Duodenal mucosa (tissue), 2 donors: ENCODE measurements at regions not wholly inside any gene's neighbourhood (a gene's known extent, or its start where the extent isn't known, plus 50 kb on each side); places are given as distances from the start of the nearest gene placed in this dataset.

Experiments used
- H3K27ac ChIP-seq: one replicate; pipeline ENCODE4 v1.7.0; 2013; ENCODE audit warnings: low read depth, low read length
- H3K27me3 ChIP-seq, 2 donors: one replicate each; pipeline ENCODE4 v1.7.0; 2013; ENCODE audit warnings: low read length in 2 of 2, control low read depth in 1 of 2; ENCODE audit not compliant: insufficient read depth in 2 of 2, control insufficient read depth in 1 of 2
- H3K36me3 ChIP-seq, 2 donors: one replicate each; pipeline ENCODE4 v1.7.0; 2013; ENCODE audit warnings: low read length in 2 of 2, control low read depth in 1 of 2; ENCODE audit not compliant: insufficient read depth in 2 of 2, control insufficient read depth in 1 of 2
- H3K4me1 ChIP-seq, 2 donors: one replicate each; pipeline ENCODE4 v1.7.0; 2013; ENCODE audit warnings: low read length in 2 of 2, control low read depth in 1 of 2; ENCODE audit not compliant: insufficient read depth in 2 of 2, control insufficient read depth in 1 of 2
- H3K4me3 ChIP-seq, 2 donors: one replicate each; pipeline ENCODE4 v1.7.0; 2013; ENCODE audit warnings: low read length in 2 of 2, low read depth in 1 of 2
- H3K9ac ChIP-seq, 2 donors: one replicate each; pipeline ENCODE4 v1.7.0; 2013; ENCODE audit warnings: low read length in 2 of 2, low read depth in 1 of 2
- H3K9me3 ChIP-seq, 2 donors: one replicate each; pipeline ENCODE4 v1.7.0; 2013; ENCODE audit warnings: low read length in 2 of 2, control low read depth in 1 of 2; ENCODE audit not compliant: control insufficient read depth in 1 of 2

DNA sequence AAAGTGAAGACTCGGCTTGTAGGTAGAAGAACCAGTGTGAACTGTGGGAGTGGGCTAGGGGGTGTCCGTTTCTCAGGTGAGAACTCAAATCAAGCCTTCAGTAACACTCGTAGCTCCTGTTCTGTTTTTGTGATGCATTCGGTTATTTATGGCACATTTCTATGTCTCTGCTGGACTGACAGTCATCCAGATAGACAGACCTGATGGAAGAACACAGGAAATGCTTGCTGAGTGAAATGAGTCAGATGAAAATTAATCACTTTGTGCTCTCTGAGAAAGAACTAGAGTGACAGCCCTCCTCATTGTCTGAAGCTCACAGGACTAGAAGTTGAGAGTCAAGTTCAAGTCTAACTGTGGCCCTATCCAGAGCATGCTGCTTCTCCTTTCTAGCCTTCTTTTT lies 360.1 kb upstream of the PLXNA2 start:
- H3K9ac ChIP-seq: no peak overlapping the region
- H3K4me1 ChIP-seq: no peaks in the 10 kb centered on the region
- no peaks in the 10 kb centered on the region for H3K36me3 ChIP-seq
- H3K27ac ChIP-seq: no peak overlapping the region
- no peaks in the 10 kb centered on the region for H3K27me3 ChIP-seq
- H3K9me3 ChIP-seq: no peaks in the 10 kb centered on the region
- H3K4me3 ChIP-seq: no peak overlapping the region

DNA sequence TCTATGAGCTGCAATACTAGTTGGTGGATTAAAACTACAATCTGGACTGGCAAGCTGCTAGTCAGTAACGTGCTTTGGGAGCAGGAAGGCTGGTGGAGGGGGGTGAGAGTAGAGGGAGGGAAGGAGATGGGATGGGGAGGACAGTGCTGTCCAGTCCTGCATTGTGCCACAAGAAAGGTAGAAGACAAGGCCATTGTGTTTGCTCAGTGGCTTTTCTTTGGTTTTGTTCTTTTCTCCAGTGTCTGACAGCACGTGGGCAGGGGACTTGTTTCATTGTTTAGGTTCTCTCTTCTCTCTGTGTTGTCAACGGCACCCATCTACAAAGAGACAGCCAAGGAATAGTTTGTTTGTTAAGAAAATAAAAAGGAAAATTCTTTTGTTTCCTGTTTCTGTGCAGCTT lies 362.8 kb upstream of the PLXNA2 start:
- no peak overlapping the region for H3K9ac ChIP-seq
- H3K4me1 ChIP-seq: no peaks in the 10 kb centered on the region
- no peaks in the 10 kb centered on the region for H3K27me3 ChIP-seq
- no peaks in the 10 kb centered on the region for H3K9me3 ChIP-seq
- no peak overlapping the region for H3K27ac ChIP-seq
- H3K4me3 ChIP-seq: no peak overlapping the region
- no peaks in the 10 kb centered on the region for H3K36me3 ChIP-seq

DNA sequence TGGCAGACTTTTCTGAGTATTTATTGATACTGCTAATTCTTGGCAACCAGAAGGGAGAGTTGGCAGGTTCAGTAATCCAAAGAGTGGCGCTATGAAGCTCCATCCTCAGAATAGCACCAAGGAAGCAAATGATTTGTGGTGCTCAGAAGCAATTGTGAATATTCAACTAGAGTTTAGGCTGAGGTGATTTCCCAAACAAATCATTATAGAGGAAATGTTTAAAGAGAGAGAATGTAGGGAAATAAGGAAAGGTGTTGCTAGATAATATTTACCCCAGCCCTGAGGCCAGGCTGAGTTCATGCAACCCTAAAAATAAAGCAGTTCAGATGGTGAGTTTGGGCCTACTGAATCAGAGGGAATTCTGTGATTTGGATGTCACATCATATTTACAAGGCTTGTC lies 363.4 kb upstream of the PLXNA2 start:
- Histone ChIP-seq H3K9me3 (no peaks in the 10 kb centered on the region), H3K4me3 (no peak overlapping the region), H3K36me3 (no peaks in the 10 kb centered on the region), H3K27ac (no peak overlapping the region), H3K4me1 (no peaks in the 10 kb centered on the region), H3K27me3 (no peaks in the 10 kb centered on the region), H3K9ac (no peak overlapping the region)

DNA sequence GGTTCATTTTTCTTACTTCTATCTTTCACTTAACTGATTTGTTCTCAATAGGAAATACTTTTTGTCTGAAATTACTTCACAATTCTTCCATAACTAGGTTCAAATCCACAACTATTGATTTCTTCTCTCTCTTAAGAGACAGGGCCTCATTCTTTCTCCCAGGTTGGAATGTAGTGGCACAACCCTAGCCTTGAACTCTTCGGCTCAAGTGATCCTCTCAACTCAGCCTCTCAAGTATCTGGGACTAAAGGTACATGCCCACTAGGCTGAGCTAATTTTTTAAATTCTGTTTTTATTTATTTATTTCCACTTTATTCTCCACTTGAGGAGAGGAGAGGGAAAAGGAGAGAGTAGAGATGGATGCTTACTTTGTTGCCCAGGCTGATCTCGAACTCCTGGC lies 370.4 kb upstream of the PLXNA2 start:
- no peaks in the 10 kb centered on the region for H3K4me1 ChIP-seq
- H3K27ac ChIP-seq: no peak overlapping the region
- no peak overlapping the region for H3K9ac ChIP-seq
- no peaks in the 10 kb centered on the region for H3K27me3 ChIP-seq
- no peak overlapping the region for H3K4me3 ChIP-seq
- no peaks in the 10 kb centered on the region for H3K36me3 ChIP-seq
- no peaks in the 10 kb centered on the region for H3K9me3 ChIP-seq

DNA sequence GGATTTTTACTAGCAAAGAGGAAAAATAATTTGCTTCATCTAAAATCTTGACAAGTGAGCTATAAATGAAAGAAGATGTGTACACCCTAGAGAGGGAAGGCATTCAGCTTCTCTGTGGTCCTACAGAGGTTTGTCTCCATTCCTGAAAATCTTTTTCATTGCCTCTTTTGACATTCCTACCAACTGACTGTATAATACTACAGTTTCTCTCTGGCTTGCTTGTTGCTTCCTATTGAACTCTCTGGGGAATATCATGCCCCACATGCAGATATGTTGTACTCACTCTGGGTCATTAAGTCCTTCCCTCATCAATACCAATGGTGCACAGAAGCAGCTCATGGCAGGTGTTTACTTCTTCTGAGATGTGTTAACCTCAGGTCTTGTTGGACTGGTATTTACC lies 371.2 kb upstream of the PLXNA2 start:
- no peaks in the 10 kb centered on the region for H3K36me3 ChIP-seq
- no peak overlapping the region for H3K27ac ChIP-seq
- H3K4me3 ChIP-seq: no peak overlapping the region
- no peaks in the 10 kb centered on the region for H3K4me1 ChIP-seq
- H3K27me3 ChIP-seq: no peaks in the 10 kb centered on the region
- H3K9ac ChIP-seq: no peak overlapping the region
- no peaks in the 10 kb centered on the region for H3K9me3 ChIP-seq

DNA sequence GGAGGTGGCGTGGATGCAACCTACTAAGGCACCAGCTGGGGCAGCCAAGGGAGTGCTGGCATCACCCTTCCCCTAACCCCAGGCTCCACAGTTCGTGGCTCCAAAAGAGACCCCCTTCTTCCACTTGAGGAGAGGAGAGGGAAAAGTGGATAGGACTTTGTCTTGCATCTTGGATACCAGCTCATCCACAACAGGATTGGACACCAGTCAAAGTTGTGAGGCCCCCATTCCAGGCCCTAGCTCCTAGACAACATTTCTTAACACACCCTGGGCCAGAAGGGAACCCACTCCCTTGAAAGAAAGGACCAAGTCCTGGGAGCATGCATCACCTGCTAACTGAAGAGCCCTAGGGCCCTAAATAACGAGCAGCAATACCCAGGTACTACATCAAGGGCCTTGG lies 372.6 kb upstream of the PLXNA2 start:
- no peaks in the 10 kb centered on the region for H3K36me3 ChIP-seq
- H3K27ac ChIP-seq: no peak overlapping the region
- no peaks in the 10 kb centered on the region for H3K27me3 ChIP-seq
- no peaks in the 10 kb centered on the region for H3K4me1 ChIP-seq
- no peak overlapping the region for H3K9ac ChIP-seq
- H3K9me3 ChIP-seq: peaks cover 0 to 2% of the 10 kb centered on the region in 2 donors
- H3K4me3 ChIP-seq: no peak overlapping the region

DNA sequence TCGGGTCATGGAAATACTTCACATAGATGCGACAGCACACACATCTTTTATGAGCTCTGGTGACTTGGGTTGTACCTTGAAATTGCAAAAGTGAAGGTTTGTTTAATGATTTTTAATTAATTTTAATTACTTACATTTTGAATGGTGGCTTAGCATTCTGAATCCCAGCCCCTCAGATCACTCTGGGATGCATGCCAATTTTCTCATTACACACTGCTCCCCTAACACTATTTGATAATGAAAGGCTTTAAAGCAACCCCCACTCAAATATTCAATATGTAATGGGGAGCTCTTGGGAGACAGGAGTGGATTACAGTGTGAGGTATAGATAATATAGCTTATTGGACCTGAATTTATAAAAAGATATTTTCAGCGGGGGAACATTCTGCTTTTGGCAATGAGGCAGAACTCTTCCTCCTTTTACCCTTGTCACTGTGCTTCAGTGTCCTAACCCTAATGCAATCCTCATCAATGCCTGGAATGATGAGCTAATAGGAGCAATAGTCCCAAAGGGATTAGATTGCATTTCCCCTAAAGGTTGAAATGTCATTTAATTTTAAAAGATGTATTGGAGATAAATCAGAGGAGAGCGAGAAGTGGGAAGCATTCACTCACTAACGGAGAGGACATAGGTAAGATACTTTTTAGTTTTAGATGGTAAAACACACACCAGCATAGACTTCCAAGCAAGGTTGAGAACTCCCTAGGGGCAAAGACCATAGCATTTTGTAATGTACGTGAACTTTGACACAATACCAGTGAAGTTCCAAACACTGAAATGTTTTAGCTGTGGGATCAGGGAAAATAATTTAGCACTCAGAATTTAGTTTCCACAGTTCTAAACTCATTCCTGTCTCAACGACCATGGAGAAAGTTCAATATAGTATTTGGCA lies 384.1 kb upstream of the PLXNA2 start:
- no peak overlapping the region for H3K27ac ChIP-seq
- no peak overlapping the region for H3K4me3 ChIP-seq
- H3K4me1 ChIP-seq: no peaks in the 10 kb centered on the region
- no peaks in the 10 kb centered on the region for H3K27me3 ChIP-seq
- H3K9ac ChIP-seq: no peak overlapping the region
- no peaks in the 10 kb centered on the region for H3K36me3 ChIP-seq
- H3K9me3 ChIP-seq: no peaks in the 10 kb centered on the region

DNA sequence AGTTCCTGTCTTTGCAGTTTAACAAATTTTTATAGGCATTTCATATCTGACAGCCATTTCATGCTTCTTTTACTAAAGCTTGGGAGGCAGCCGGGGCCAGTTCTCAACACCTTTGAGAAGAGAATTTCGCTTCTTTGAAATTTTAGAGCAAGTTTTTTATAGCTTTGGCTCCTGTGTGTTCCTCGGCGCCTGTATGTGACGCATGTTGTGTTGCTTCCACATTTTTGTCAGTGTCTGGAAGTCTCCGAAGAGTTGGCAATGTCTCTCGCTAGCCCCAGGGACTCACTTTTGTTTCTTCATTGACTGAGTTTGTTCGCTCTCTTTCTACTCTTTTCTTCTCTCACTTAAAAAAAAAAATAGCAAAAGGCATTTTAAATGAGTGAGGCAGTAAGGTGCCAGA lies 386.9 kb upstream of the PLXNA2 start:
- H3K4me3 ChIP-seq: no peak overlapping the region
- H3K9ac ChIP-seq: no peak overlapping the region
- H3K27me3 ChIP-seq: no peaks in the 10 kb centered on the region
- H3K27ac ChIP-seq: no peak overlapping the region
- H3K36me3 ChIP-seq: no peaks in the 10 kb centered on the region
- no peaks in the 10 kb centered on the region for H3K4me1 ChIP-seq
- H3K9me3 ChIP-seq: no peaks in the 10 kb centered on the region

DNA sequence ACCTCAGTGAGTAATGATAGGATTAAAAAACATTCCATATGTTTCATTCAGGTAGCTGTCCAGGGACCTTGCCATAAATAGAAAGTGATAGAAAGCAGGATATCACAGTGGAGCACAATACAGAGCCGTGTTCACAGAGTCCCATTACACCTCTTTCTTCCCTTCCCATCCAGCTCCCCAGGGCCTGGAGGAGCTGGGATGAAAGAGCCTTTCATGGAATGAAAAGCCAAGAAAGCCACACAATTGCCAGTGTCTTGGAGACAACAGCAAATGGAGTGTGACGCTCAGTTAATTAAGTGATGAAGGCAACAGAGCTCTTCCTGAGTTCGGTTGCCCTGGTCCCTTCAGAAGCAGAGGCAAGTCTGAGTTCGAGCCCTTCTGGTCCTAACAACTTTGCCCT lies 387.3 kb upstream of the PLXNA2 start:
- Histone ChIP-seq H3K9me3 (no peaks in the 10 kb centered on the region), H3K9ac (no peak overlapping the region), H3K27me3 (no peaks in the 10 kb centered on the region), H3K4me1 (no peaks in the 10 kb centered on the region), H3K4me3 (no peak overlapping the region), H3K36me3 (no peaks in the 10 kb centered on the region), H3K27ac (no peak overlapping the region)

DNA sequence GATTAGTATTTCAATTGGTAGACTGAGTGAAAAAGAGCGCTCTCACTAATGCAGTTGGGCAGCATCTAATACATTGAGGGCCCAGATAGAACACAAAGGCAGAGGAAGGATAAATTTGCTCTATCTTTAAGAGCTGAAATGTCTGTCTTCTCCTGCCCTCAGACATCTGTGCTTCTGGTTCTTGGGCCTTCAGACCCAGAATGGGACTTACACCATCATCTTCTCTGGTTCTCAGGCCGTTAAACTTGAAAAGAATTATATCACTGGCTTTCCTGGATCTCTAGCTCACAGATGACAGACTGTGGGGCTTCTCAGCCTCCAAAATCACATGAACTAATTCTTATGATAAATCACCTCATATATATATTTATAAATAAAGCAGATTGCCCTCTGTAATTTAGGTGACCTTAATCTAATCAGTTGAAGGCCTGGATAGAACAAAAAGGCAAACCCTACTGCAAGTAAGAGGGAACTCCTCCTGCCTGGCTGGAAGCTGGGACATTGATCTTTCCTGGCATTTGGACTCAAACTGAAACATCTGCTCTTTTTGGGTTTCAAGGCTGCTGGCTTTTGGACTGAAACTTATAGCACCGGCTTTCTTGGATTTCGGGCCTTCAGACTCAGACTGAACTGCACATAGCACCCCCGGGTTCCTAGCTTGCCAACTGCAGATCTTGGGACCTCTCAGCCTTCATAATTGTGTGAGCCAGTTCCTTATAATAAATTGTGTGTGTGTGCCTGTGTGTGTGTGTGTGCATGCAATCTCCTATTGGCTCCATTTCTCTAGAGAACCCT lies 390.4 kb upstream of the PLXNA2 start:
- H3K9me3 ChIP-seq: no peaks in the 10 kb centered on the region
- no peaks in the 10 kb centered on the region for H3K27me3 ChIP-seq
- H3K36me3 ChIP-seq: no peaks in the 10 kb centered on the region

More for the DNA sequence above, 390.4 kb upstream of the PLXNA2 start:
- Histone ChIP-seq H3K4me1 (no peaks in the 10 kb centered on the region), H3K9ac (no peak overlapping the region), H3K27ac (no peak overlapping the region), H3K4me3 (no peak overlapping the region)
